HFF-Myc (cell line): ENCODE measurements at regions not wholly inside any gene's neighbourhood (a gene's known extent, or its start where the extent isn't known, plus 50 kb on each side); places are given as distances from the start of the nearest gene placed in this dataset.

Experiments used
- DNase-seq: peaks from one replicate; pipeline ENCODE4 v3.0.0-alpha.2; 2011; ENCODE audit warnings: low read depth; ENCODE audit errors: extremely low read depth
- H3K4me3 ChIP-seq: replicated peaks from 2 replicates; pipeline ENCODE4 v1.5.1; 2011; ENCODE audit warnings: low read depth, mild to moderate bottlenecking, control low read depth, low read length
- TF ChIP-seq, protein P1 (sequence below): IDR thresholded peaks from 2 replicates; pipeline ENCODE4 v1.5.1; 2012; ENCODE audit warnings: mild to moderate bottlenecking, low read depth, low read length, control low read depth; ENCODE audit errors: missing control alignments

DNA sequence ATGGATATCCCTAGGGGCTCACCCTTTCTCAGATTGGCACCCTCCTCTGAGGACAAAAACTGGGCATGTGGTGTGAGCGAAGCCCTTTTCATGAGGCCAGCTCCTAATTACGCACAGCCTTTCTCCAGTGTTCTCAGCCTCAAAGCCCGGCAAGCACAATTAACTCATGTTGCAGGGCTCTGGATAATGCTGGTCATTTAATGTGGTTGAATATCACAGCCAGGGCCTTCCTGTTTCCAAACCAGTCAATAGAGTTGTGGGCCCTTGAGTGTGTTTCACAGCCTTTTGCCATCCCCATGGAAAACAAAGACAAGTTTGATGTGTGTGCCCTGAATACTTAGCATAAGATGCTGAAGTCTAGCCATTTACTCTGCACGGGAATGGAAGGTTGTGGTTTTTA is 114.2 kb upstream of the ARHGAP5 start:
- no peak for DNase-seq
- TF ChIP-seq, protein P1, sequence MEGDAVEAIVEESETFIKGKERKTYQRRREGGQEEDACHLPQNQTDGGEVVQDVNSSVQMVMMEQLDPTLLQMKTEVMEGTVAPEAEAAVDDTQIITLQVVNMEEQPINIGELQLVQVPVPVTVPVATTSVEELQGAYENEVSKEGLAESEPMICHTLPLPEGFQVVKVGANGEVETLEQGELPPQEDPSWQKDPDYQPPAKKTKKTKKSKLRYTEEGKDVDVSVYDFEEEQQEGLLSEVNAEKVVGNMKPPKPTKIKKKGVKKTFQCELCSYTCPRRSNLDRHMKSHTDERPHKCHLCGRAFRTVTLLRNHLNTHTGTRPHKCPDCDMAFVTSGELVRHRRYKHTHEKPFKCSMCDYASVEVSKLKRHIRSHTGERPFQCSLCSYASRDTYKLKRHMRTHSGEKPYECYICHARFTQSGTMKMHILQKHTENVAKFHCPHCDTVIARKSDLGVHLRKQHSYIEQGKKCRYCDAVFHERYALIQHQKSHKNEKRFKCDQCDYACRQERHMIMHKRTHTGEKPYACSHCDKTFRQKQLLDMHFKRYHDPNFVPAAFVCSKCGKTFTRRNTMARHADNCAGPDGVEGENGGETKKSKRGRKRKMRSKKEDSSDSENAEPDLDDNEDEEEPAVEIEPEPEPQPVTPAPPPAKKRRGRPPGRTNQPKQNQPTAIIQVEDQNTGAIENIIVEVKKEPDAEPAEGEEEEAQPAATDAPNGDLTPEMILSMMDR, result no peak
- no peak overlapping the region for H3K4me3 ChIP-seq

DNA sequence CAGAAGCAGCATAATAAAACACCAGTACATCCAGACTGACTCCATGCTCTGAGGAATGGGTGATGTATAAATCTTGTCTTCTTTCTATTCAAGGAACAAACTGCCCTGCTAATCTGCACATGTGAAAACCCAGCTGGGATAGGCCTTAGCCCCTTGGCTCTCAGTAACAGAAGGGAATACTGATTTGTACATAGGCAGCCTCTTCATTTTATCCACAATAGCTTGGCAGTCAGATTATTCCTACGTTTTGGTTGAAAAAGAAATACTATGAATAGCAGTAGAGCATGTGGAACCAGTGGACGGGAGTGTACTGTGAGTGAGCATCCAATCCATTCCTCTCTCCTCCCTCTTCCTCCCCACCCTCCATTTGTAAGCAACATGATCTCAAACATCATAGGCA is 113.5 kb upstream of the ARHGAP5 start:
- no peak overlapping the region for H3K4me3 ChIP-seq
- TF ChIP-seq, protein P1, result no peak
- DNase-seq, result no peak

DNA sequence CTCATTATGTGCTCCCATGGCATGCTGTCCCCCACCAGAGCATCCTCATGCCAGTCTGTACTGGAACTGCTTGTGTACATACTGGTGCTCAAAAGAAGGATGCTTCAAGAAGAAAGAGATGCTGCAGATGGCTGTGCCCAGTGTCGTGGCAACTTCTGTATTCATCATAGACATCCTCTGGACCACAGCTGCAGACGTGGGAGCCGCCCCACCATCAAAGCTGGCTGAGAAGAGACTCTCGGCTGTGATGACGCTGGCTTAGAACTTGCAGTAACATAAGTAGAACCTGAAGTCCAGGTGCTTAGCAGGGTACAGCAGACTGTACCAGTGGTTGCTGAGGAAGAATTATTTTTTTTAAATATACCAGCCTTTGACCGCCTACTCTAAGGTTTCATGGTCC is 112.6 kb upstream of the ARHGAP5 start:
- H3K4me3 ChIP-seq, result no peak overlapping the region
- no peak for DNase-seq
- TF ChIP-seq, protein P1, result no peak

DNA sequence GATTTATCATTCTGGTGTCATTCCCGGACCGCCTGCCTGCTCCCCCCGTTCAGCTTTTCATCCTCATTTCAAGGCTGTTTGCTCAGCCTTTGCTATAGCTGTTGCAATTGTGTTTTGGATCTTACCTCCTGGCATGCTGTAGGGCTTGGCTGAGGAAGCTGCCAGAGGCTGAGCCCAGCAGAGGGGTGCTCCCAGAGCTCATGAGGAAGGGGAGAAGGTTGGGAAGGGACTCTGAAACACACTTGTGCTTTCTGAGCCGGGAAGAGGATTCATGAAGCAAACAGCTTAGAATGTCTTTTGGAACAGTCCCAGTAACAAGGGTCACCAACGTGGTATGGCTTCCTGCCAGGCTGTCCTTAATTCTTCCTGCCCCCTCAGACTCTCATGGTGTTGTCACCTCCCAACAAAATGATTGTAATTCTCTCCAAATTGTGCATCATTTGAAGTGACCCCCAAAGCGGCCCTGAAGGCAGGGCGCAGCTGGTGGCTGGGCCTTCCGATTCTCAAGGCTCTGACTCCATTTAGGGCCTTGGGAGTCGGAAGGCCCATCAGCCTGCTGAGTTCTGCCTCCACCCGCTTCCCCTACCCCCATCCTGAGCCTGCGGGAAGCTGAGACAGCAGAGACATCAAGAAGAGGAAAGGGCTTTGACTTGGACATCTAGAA is 111.9 kb upstream of the ARHGAP5 start:
- no peak for DNase-seq
- TF ChIP-seq, protein P1, result no peak
- H3K4me3 ChIP-seq, result no peak overlapping the region

DNA sequence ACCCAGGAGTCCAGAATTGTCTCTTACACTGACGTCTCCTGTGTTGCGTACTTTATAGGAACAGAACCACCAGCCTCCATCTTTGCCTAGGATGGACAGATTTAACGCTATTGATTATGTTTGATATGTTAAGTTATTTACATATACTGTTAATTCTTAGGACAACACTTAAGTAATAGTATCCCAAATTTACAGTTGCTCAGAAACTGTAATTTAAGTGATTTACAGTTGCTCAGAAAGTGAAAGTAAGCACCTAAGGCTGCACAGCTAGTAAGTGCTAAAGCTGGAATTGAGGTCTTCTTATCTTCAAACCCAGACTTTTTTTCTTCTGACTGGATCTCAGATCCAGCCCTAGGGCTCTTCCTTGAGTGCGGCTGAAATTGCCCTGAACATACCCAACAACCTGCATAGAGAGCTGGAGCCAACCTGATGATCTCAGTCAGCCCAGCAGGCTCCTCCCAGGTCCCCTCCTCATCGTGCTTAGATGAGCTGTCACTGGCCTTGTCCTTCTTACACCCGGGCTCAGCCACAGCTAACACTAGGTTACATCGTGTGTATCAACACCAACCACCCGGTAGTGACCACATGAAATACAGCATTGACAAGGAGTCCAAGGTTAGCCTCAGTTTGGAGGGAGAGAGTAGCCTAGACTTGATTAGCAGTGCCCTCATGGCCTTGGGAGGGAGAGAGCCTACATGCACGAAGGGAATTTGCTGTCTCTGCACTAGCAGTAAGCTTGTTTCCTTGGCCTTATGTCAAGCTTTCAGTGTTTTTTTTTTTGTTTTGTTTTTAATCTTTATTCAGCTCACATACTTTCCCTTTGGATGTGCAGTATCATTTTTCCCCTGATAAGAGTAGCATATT is 111.1 kb upstream of the ARHGAP5 start:
- TF ChIP-seq, protein P1, result no peak
- no peak overlapping the region for H3K4me3 ChIP-seq
- DNase-seq, result no peak

DNA sequence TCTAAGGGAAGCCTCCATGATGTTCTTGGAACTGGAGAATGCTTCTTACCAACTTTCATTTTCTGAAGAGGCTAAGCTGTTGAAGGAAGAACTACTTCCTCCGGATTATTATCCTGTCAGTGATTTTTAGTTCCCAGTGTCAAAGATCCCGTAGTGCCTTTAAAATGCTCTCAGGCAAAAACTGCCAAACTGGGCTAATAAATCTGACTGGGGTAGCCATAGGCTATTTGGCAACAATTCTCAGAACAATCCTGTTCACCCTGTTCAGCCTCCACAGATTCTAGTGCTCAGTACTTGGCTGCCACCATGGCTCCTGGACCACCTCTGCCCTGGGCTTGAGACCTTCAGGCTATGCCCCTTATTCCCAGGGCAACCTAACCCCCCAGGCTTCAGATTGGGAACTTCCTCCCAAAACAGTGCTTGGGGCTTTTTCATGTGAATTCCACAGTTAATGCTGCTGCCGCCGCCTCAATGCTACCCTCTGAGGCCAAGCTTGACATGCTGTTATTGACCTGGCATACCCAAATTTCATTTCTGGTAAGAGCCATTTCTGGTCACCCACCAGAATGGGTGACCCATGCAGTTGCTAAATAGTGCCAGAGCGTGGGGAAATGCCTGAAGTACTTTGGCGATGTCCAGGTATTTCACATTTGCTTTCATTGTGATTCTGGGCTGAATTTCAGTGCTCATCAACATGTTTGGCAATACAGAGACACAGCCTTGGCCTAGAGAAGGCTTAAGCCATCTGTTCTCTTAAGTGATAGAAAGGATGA is 110.0 kb upstream of the ARHGAP5 start:
- DNase-seq, result no peak
- H3K4me3 ChIP-seq, result no peak overlapping the region
- TF ChIP-seq, protein P1, result no peak
